ENCODE measurements at regions not wholly inside any gene's neighbourhood (a gene's known extent, or its start where the extent isn't known, plus 50 kb on each side); places are given as distances from the start of the nearest gene placed in this dataset.

GRCh38 chr13:76440568-76440967 lies 445.6 kb downstream of the KCTD12 start:
- DNase-seq (ENCODE audit: low read depth), result no peak

DNA sequence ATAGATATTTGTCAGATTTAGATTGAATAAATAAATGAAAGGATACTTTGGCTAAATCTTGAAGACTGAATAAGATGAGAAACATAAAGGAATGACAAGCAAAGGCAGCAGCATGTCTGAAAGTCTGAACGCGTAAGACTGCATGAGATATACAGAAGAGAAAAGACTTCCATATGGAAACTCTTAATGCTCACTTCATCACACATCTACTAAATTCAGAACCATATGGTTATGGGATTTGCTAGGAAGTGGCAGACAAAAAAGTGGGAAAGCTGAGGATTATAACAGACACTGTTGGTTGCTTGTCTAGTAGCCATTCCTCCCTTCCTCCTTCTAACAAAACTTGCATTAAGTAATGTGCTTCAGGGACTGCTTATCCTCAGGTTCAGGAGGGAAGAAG lies 446.7 kb downstream of the KCTD12 start:
- no peak for DNase-seq (ENCODE audit: low read depth)

DNA sequence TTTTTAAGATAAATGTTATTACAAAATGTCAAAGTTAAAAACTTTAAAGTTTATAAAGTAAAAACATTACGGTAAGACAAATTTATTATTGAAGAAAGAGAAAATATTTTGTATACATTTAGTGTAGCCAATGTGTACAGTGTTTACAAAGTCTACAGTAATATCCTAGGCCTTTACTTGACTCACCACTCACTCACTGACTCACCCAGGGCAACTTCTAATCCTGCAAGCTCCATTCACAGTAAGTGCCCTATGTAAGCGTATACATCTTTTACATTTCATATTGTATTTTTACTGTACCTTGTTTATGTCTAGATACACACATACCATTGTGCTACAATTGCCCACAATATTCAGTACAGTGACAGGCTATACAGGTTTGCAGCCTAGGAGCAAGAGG lies 448.2 kb downstream of the KCTD12 start:
- peak; percentile 31 for DNase-seq (ENCODE audit: low read depth)

DNA sequence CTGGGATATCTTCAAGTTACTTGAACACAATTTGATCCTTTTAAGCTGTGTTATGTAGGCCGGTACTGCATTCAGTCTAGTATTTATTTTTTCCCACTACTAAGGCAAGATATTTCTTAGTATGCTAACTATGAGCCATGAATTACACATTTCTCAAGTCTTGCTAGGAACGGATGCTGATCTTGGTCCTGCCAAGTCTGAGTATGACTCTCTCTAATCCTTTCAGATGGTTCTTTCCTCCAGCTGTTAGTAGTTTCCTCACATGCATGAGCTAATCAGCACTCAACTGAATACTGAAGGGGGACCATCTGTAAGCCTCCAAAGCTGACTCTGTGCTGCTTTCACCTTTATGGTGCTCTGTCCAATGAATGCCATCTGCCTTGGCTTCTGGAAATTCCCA lies 460.3 kb downstream of the KCTD12 start:
- DNase-seq (ENCODE audit: low read depth), result peak; percentile 74

DNA sequence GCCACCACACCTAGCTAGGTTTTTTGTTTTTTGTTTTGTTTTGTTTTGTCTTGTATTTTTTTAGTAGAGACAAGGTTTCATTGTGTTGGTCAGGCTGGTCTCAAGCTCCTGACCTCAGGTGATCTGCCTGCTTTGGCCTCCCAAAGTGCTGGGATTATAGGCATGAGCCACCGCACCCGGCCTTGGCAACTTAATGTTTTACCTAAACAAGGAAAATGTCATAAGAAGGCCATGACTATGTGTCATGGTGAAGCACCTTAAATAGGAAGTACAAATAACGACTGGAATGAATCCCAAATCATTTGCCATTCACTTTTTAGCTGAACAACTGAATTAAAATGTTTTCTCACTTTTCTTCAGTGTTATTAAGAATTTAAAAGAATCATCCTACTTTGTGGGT lies 465.2 kb downstream of the KCTD12 start:
- DNase-seq (ENCODE audit: low read depth), result no peak

DNA sequence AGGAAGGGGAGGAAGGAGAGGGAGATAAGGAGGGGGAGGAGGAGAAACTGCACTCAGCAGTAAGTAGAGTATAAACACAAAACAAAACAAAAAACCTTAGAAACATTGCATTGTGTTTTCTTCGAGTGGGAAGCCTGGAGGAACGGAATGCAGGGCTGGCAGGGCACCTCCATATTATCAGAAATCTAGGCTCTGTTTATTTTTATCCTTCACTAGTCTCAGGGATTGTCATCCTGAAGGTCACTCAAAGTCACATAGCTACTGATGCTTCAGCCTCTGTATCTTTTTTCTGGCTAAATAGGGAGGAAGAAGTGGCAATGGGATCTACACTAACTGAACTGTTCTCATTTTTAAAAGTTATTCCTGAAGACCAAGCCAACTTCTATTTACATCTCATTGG lies 467.8 kb downstream of the KCTD12 start:
- peak; percentile 20 for DNase-seq (ENCODE audit: low read depth)

DNA sequence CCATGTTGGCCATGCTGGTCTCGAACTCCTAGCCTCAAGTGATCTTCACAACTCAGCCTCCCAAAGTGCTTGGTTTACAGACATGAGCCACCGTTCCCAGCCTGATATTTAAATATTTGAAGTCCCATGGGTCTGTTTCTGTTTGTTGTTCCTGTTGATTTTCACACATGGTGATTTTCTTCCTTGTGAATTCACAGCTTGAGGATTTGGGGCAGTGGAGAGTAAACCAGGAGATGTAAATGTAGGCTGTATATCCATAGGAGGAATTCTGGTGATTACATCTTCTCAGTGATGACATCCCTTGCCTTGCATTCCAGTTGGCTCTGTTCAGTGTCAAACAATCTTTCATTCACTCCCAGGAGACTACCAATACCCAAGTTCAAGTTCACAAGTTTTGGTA lies 471.9 kb downstream of the KCTD12 start:
- peak; percentile 3 for DNase-seq (ENCODE audit: low read depth)

DNA sequence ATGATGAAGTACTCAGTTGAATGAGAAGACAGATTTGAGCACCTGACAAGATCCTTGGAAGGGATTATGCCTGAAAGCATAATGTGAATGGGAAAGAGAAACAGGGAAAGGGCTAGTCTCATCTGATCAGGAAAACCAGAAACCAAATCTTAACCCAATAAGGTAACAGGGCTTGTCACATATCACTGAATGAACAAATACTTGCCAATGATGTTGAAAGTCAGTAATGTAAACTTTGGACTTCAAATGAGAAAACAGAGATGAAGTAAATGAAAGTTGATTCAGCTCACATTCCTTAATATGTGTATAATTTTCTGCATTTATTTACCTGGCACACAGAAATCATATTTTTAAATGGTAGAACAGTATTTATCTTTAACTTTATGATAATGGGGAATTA lies 480.0 kb downstream of the KCTD12 start:
- no peak for DNase-seq (ENCODE audit: low read depth)

GRCh38 chr13:76398425-76398824 lies 487.8 kb downstream of the KCTD12 start:
- DNase-seq (ENCODE audit: low read depth), result no peak

DNA sequence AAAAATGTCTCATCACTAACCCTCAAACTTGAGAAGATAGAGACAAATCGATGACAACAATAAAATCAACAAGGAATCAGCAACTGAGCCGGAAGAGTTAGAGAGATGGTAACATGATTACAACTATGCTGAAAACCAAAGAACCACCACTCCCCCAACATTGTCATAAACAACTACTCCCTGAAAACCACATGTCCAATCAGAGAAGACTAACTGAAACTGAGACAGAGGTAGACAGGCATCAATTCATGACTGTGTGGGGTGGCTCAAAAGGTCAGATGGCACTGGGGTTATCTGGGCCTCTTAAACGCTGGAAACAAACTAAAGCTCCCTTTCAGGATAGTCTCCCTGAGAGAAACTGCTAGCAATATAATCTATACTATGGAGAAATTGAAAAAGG lies 488.8 kb downstream of the KCTD12 start:
- DNase-seq (ENCODE audit: low read depth), result peak; percentile 29

DNA sequence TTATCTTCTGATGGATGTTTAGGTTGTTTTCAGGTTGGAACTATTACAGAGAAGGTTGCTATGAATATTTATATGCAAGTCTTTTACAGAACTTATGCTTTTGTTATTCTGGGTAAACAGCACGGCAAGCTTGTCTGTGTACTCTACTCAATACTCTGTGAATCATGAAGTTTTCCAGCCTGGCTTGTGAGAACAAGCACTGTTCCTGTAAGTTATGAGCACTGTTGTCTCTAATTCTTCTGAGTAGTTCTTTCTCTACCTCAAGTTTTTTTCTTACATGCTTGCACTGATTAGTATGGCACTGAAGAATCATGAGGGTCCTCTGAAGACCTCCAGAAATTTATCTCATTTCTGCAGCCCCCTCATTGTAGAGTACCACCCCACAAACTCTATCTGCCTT lies 496.9 kb downstream of the KCTD12 start:
- DNase-seq (ENCODE audit: low read depth), result no peak

DNA sequence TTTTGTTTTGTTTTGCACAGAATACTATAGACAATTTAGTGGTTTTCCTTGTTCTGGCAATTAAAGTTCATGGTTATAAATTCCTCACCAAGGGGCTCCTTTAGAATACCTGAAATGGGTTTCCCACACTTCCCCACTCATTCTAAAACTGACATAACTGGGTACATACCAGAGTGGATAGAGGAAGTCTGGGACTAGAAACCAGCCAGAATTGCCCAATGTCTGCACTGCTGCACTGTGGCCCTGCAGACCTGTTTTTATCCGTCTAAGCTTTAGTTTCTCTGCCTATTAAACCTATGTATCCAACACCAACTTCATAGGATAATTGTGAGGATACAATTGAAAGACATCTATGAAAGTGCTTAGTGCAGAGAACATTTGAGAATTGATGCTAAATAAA lies 498.6 kb downstream of the KCTD12 start:
- DNase-seq (ENCODE audit: low read depth), result no peak

GRCh38 chr13:76386321-76386720 lies 499.9 kb downstream of the KCTD12 start:
- DNase-seq (ENCODE audit: low read depth), result peak; percentile 40

DNA sequence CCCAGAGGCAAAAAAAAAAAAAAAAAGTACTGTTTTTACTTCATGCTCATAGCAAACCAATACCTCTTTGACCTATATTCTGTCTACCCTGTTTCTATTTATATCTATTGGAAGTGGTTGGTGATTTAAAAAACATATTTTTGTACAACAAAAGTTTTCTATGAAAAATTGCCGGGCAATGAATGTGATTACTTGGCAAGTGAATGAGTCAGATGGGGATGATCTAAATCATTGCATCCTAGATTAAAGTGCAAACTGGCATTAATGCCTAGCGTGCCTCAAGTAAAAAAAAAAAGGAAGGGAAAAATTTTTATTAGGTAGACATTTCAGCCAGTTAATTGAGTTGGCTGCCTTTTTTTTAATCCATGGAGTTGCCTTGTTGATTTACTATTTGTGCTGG lies 500.6 kb downstream of the KCTD12 start:
- DNase-seq (ENCODE audit: low read depth), result no peak

DNA sequence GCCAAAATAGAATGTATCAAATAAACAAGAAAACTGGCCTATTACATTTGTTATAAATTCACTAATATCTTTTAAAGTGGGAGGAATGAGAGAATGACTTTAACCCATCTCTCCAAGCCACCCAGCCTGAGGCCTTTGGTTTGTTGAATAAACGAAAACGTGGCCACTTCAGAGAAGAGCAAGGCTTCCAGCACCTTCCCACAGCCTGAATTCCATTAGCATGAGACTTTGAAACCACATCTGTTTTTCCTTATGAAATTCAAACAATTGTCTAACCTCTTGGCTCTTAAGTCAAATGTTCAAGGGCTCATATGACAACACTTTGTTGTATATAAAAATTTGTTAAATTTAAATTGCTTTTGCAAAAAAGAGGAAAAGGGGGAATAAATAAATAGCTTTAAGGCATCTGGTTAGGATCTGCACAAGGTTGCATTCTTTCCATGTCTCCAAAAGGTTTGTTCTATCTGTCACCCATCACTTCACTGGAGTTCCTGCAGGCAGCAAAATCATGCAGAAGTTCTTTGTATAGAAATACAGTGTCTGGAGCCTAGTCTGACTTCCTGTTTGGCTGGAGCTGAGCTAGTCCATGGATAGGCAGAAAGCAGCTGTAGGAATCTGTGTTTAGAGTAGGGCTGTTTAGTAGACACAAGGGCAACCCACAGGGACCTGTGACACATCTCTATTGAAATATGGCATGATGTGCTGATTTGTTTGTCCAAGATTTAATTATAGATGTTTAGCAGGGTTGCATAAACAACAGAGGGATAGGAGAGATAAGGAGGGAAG lies 502.3 kb downstream of the KCTD12 start:
- peak; percentile 91 for DNase-seq (ENCODE audit: low read depth)

GRCh38 chr13:76380446-76381065 lies 505.6 kb downstream of the KCTD12 start:
- peak; percentile 15 for DNase-seq (ENCODE audit: low read depth)

- DNase-seq (ENCODE audit: low read depth), result peak; percentile 20
Measured at GRCh38 chr13:76379341-76380105, 506.7 kb downstream of the KCTD12 start.

DNA sequence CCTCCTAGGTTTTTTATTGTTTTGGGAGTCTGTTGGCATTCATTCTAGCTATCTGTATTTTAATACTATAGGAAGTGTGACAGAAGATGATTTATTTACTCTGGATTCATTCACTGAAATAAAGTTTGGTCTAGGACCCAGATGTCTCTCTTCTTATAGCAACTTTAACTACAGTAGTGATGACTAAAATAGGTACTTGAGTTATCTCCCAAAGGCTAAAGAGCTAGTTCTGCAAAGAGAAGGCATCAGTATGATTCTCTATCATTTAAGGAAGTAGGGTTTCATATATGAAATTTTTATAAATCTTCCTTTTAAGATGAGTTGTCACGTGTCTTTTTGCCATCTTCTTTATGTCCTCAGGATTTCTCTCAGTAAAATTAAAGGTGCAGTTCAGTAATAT lies 507.4 kb downstream of the KCTD12 start:
- DNase-seq (ENCODE audit: low read depth), result no peak

DNA sequence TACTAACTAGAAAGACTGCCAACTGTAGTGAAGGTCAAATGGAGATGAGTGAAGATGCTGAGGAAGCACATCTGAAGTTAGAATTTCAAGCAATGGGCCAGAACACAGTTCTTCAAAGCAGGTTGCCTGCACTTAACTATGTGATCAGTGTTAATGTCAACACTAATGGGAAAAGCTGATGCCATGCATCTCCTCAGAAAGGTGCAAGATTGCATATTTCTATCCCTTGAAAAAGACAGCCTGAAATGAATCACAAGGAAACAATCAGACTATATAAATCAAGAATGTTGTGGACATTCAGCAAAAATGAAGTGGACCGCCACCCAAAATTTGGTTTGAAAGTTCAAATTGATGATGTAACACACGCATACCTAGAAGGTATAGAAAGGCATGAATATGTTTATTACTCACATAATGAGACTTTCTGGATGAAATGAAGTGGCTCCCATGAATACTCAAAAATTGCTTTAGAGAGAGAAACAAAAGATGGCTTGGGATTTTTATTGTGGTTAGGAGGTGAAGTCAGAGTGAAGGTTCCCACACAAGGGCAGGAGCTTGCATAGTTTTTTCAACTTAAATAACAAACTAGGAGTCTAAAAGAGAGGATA lies 522.4 kb downstream of the KCTD12 start:
- DNase-seq (ENCODE audit: low read depth), result no peak

DNA sequence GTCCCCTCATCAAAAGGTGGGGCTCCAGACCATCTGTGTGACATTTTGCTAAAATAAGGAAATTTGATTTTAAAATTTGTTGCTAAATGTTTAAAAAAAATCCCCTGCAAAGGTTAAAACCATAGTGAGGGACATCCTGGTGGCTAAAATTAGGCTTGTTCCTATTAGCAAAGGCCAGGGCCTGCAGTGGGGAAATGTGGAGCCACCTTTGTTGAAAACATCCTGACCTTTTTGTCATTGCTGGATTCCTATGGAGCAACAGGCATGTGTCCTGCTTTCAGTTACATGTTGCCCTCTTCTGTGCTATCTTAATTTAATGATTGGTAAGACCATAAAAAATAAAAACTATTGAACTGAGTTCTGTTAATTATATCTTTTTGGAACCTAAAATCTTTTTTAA lies 524.3 kb downstream of the KCTD12 start:
- DNase-seq (ENCODE audit: low read depth), result no peak

DNA sequence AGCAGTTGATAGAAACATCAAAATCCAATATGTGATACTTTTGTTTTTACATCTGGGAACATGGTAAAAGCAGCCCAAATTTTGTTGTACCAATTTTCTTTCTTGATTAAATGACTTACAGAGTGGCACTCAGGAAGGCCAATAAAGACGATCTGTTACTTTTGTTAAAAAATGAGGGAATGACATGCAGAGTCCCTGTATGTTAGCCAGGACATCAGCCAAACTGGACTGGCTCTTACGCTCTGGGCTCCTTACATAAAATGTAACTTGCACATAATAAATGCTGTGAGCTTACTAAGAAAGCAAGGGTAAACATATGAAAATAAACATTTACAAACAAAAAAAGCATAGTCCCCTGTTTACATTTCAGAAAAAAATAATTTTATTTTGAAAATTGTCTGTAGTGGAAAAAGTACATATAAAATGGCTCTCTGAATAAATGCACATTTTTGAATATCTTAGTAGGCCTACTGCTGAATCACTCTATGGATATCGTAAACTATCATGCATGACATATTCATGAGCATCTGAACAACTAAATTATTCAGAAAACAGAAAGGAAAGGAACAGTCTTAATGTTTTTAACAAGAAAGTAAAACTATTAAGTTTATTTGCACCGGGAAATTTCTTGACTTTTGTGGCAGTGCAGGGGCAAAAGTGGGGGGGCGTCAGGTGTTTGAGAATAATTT lies 534.5 kb downstream of the KCTD12 start:
- no peak for DNase-seq (ENCODE audit: low read depth)

GRCh38 chr13:76350399-76350798 lies 535.8 kb downstream of the KCTD12 start:
- DNase-seq (ENCODE audit: low read depth), result peak; percentile 81

All from amniotic epithelial cell (primary cell).